ENCODE measurements at regions not wholly inside any gene's neighbourhood (a gene's known extent, or its start where the extent isn't known, plus 50 kb on each side); places are given as distances from the start of the nearest gene placed in this dataset.

- in situ Hi-C loops (cut with HindIII; ENCODE audit: low sequenced_read_pairs) = loop anchor here (10.0 to 25.0 kb wide), 3 partner anchors 61 to 491 kb away; partner anchors contain the start of gene RIPK4
Measured at GRCh38 chr21:41613533-41613909, 105.6 kb upstream of the TMPRSS2 start.

GRCh38 chr21:41612674-41613532, 104.9 kb upstream of the TMPRSS2 start:
- in situ Hi-C loops (cut with HindIII; ENCODE audit: low sequenced_read_pairs) = loop anchor here (10.0 to 25.0 kb wide), 3 partner anchors 62 to 492 kb away; partner anchors contain the start of gene RIPK4

- in situ Hi-C loops (cut with HindIII; ENCODE audit: low sequenced_read_pairs) = loop anchor here (10.0 to 25.0 kb wide), 3 partner anchors 63 to 493 kb away; partner anchors contain the start of gene RIPK4
Measured at GRCh38 chr21:41611966-41612606, 104.1 kb upstream of the TMPRSS2 start.

- in situ Hi-C loops (cut with HindIII; ENCODE audit: low sequenced_read_pairs) = loop anchor here (10.0 to 25.0 kb wide), 3 partner anchors 63 to 493 kb away; partner anchors contain the start of gene RIPK4
Measured at GRCh38 chr21:41611441-41611840, 103.5 kb upstream of the TMPRSS2 start.

GRCh38 chr21:41610840-41611115, 102.8 kb upstream of the TMPRSS2 start:
- in situ Hi-C loops (cut with HindIII; ENCODE audit: low sequenced_read_pairs) = loop anchor here (10.0 to 25.0 kb wide), 3 partner anchors 64 to 494 kb away; partner anchors contain the start of gene RIPK4

GRCh38 chr21:41610042-41610839, 102.3 kb upstream of the TMPRSS2 start:
- in situ Hi-C loops (cut with HindIII; ENCODE audit: low sequenced_read_pairs) = loop anchor here (10.0 to 25.0 kb wide), 3 partner anchors 65 to 495 kb away; partner anchors contain the start of gene RIPK4

GRCh38 chr21:41606706-41607105, 98.7 kb upstream of the TMPRSS2 start:
- in situ Hi-C loops (cut with HindIII; ENCODE audit: low sequenced_read_pairs) = loop anchor here (25.0 kb wide), 1 partner anchor 156 kb away; the partner anchor contains the start of gene RIPK4

- in situ Hi-C loops (cut with HindIII; ENCODE audit: low sequenced_read_pairs) = loop anchor here (25.0 kb wide), 1 partner anchor 156 kb away; the partner anchor contains the start of gene RIPK4
Measured at GRCh38 chr21:41605934-41606285, 98.0 kb upstream of the TMPRSS2 start.

GRCh38 chr21:41605178-41605933, 97.4 kb upstream of the TMPRSS2 start:
- in situ Hi-C loops (cut with HindIII; ENCODE audit: low sequenced_read_pairs) = loop anchor here (25.0 kb wide), 1 partner anchor 157 kb away; the partner anchor contains the start of gene RIPK4

GRCh38 chr21:41604583-41605041, 96.7 kb upstream of the TMPRSS2 start:
- in situ Hi-C loops (cut with HindIII; ENCODE audit: low sequenced_read_pairs) = loop anchor here (25.0 kb wide), 1 partner anchor 158 kb away; the partner anchor contains the start of gene RIPK4

- in situ Hi-C loops (cut with HindIII; ENCODE audit: low sequenced_read_pairs) = loop anchor here (25.0 kb wide), 1 partner anchor 159 kb away; the partner anchor contains the start of gene RIPK4
Measured at GRCh38 chr21:41603476-41603875, 95.5 kb upstream of the TMPRSS2 start.

- in situ Hi-C loops (cut with HindIII; ENCODE audit: low sequenced_read_pairs) = loop anchor here (25.0 kb wide), 1 partner anchor 160 kb away; the partner anchor contains the start of gene RIPK4
Measured at GRCh38 chr21:41602531-41602930, 94.6 kb upstream of the TMPRSS2 start.

GRCh38 chr21:41601573-41602368, 93.8 kb upstream of the TMPRSS2 start:
- in situ Hi-C loops (cut with HindIII; ENCODE audit: low sequenced_read_pairs) = loop anchor here (25.0 kb wide), 1 partner anchor 161 kb away; the partner anchor contains the start of gene RIPK4

GRCh38 chr21:41600961-41601572, 93.1 kb upstream of the TMPRSS2 start:
- in situ Hi-C loops (cut with HindIII; ENCODE audit: low sequenced_read_pairs) = loop anchor here (25.0 kb wide), 1 partner anchor 161 kb away; the partner anchor contains the start of gene RIPK4

GRCh38 chr21:41600556-41600955, 92.6 kb upstream of the TMPRSS2 start:
- in situ Hi-C loops (cut with HindIII; ENCODE audit: low sequenced_read_pairs) = loop anchor here (25.0 kb wide), 1 partner anchor 162 kb away; the partner anchor contains the start of gene RIPK4

- in situ Hi-C loops (cut with HindIII; ENCODE audit: low sequenced_read_pairs) = loop anchor here (25.0 kb wide), 1 partner anchor 162 kb away; the partner anchor contains the start of gene RIPK4
Measured at GRCh38 chr21:41600116-41600515, 92.2 kb upstream of the TMPRSS2 start.

- in situ Hi-C loops (cut with HindIII; ENCODE audit: low sequenced_read_pairs) = no loop called here
Measured at GRCh38 chr21:41598561-41599431, 90.8 kb upstream of the TMPRSS2 start.

Data from DLD1 (cell line).